Breast epithelium (tissue), 3 donors: ENCODE measurements at regions not wholly inside any gene's neighbourhood (a gene's known extent, or its start where the extent isn't known, plus 50 kb on each side); places are given as distances from the start of the nearest gene placed in this dataset.

Experiments
- POLR2A ChIP-seq: fragments of 450-650 bp; IDR thresholded peaks from one replicate; pipeline ENCODE4 v1.6.1; 2016; ENCODE audit warnings: antibody characterized with exemption, mild to moderate bottlenecking, moderate library complexity
- POLR2AphosphoS5 ChIP-seq, 3 donors: sonication (generic); formaldehyde crosslinking; IDR thresholded peaks; one replicate each; pipeline ENCODE4 v1.6.1; 2017; ENCODE audit warnings: antibody characterized with exemption in 3 of 3
- TF ChIP-seq, protein P1 (sequence below), 3 donors: fragments of 450-650 bp; IDR thresholded peaks; one replicate each; pipeline ENCODE4 v1.5.1; 2016 to 2017; ENCODE audit warnings: antibody characterized with exemption in 3 of 3, mild to moderate bottlenecking in 3 of 3, moderate library complexity in 3 of 3

DNA sequence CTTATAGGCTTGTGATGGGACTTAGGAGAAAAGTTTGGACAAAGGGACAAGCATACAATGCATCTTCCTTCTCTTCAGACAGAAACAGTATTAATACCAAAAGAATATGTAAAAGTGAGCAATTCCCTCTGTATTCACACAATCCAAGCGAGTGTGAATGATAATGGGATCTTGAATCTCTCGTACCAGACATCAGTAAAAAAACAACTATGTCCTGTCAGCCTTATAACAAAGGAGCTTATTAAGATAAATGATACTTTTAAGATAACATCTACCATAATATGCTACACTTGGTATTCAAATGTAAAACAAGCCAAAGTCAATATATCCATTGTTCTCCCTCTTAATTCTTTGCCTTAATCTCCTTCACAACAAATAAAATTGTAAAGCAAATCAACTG is 288.6 kb upstream of the CNTN6 start:
- TF ChIP-seq, protein P1, sequence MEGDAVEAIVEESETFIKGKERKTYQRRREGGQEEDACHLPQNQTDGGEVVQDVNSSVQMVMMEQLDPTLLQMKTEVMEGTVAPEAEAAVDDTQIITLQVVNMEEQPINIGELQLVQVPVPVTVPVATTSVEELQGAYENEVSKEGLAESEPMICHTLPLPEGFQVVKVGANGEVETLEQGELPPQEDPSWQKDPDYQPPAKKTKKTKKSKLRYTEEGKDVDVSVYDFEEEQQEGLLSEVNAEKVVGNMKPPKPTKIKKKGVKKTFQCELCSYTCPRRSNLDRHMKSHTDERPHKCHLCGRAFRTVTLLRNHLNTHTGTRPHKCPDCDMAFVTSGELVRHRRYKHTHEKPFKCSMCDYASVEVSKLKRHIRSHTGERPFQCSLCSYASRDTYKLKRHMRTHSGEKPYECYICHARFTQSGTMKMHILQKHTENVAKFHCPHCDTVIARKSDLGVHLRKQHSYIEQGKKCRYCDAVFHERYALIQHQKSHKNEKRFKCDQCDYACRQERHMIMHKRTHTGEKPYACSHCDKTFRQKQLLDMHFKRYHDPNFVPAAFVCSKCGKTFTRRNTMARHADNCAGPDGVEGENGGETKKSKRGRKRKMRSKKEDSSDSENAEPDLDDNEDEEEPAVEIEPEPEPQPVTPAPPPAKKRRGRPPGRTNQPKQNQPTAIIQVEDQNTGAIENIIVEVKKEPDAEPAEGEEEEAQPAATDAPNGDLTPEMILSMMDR (IDR thresholded peaks at IDR 0.05): no peak
- TF ChIP-seq POLR2A (no peak), POLR2AphosphoS5 (IDR thresholded peaks at IDR 0.05) (no peak)
